DND-41 (cell line): ENCODE measurements at regions not wholly inside any gene's neighbourhood (a gene's known extent, or its start where the extent isn't known, plus 50 kb on each side); places are given as distances from the start of the nearest gene placed in this dataset.

Source experiments
- ATAC-seq: fragments of 200-7000 bp; cut with Tn5 transposase; 3 replicates; pipeline ENCODE4 v1.9.1; 2021; ENCODE audit warnings: low read depth; ENCODE audit not compliant: insufficient read depth
- DNase-seq: peaks from one replicate; pipeline ENCODE4 v3.0.0-alpha.2; 2020
- H2AFZ ChIP-seq: 2 replicates; pipeline ENCODE4 v1.6.0; 2012; ENCODE audit warnings: low read depth, low read length
- H3K27ac ChIP-seq: 2 replicates; pipeline ENCODE4 v1.5.1; 2012; ENCODE audit warnings: low read length, inconsistent platforms
- H3K27me3 ChIP-seq: fragments of 200-600 bp; sonication (generic); 2 replicates; pipeline ENCODE4 v1.6.0; 2012; ENCODE audit warnings: low read length, mild to moderate bottlenecking, inconsistent platforms; ENCODE audit not compliant: insufficient read depth, poor library complexity
- H3K36me3 ChIP-seq: 2 replicates; pipeline ENCODE4 v1.5.1; 2012; ENCODE audit warnings: low read length, inconsistent platforms; ENCODE audit not compliant: insufficient read depth
- H3K4me1 ChIP-seq: 2 replicates; pipeline ENCODE4 v1.5.1; 2012; ENCODE audit warnings: mild to moderate bottlenecking, low read length; ENCODE audit not compliant: insufficient read depth
- H3K4me2 ChIP-seq: 2 replicates; pipeline ENCODE4 v1.6.0; 2012; ENCODE audit warnings: mild to moderate bottlenecking, moderate library complexity, low read length, inconsistent platforms; ENCODE audit not compliant: insufficient read depth
- H3K4me3 ChIP-seq, 2 experiments: fragments of 200-600 bp in 1 of 2; shearing (Covaris generic) in 1 of 2; 2 replicates each; pipeline ENCODE4 v1.5.1; 2012 to 2016; ENCODE audit warnings: inconsistent platforms in 2 of 2, low read length in 2 of 2, mild to moderate bottlenecking in 2 of 2, low read depth in 1 of 2, moderate library complexity in 1 of 2
- H3K79me2 ChIP-seq: 2 replicates; pipeline ENCODE4 v1.6.0; 2012; ENCODE audit warnings: low read length, inconsistent platforms; ENCODE audit not compliant: insufficient read depth
- H3K9ac ChIP-seq: 2 replicates; pipeline ENCODE4 v1.6.0; 2012; ENCODE audit warnings: low read depth, mild to moderate bottlenecking, inconsistent platforms, low read length, moderate library complexity
- H3K9me3 ChIP-seq: 2 replicates; pipeline ENCODE4 v1.5.1; 2012; ENCODE audit warnings: low read length, moderate library complexity, mild to moderate bottlenecking, inconsistent platforms; ENCODE audit not compliant: insufficient read depth, severe bottlenecking
- H4K20me1 ChIP-seq: 2 replicates; pipeline ENCODE4 v1.6.0; 2012; ENCODE audit warnings: low read length; ENCODE audit not compliant: insufficient read depth
- CTCF ChIP-seq: IDR thresholded peaks from 2 replicates; pipeline ENCODE4 v1.5.1; 2012; ENCODE audit warnings: borderline replicate concordance, low read length, moderate library complexity, mild to moderate bottlenecking; ENCODE audit not compliant: poor library complexity, severe bottlenecking; ENCODE audit errors: extremely low read depth
- EZH2 ChIP-seq: IDR thresholded peaks from 3 replicates; pipeline ENCODE4 v1.6.1; 2012; ENCODE audit warnings: borderline replicate concordance, low read depth, mild to moderate bottlenecking, moderate library complexity, low read length, inconsistent platforms; ENCODE audit not compliant: severe bottlenecking

DNA sequence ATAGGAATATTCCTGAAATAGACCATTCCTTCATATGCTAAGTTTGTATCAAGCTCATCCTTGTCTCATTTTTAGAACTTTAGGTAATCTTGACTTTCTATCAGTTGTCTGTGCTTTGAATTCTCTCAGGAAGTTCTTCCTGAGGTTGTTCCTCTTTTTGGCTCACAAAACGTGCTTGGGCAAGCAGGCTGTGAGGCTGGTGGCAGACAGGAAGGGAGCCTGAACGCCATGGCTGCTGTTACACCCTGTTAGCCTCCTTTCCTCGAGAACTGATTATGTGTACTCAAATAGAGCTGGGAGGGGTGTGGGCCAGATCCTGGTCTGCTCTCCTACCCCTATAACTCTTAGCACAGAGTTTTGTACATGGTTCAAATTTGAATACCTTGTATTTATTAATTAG lies 136.4 kb upstream of the CELF4 start:
- Histone ChIP-seq H4K20me1 (no peaks in the 10 kb centered on the region), H3K9ac (no peak overlapping the region), H3K4me2 (no peak overlapping the region), H3K9me3 (no peaks in the 10 kb centered on the region), H3K27me3 (no peaks in the 10 kb centered on the region), H3K79me2 (no peaks in the 10 kb centered on the region), H3K4me1 (no peaks in the 10 kb centered on the region), H3K36me3 (no peaks in the 10 kb centered on the region), H3K27ac (no peak overlapping the region), H3K4me3 (no peak overlapping the region), H2AFZ (no peak overlapping the region)
- ATAC-seq (no peak), DNase-seq (no peak)
- no peak for TF ChIP-seq CTCF
- TF ChIP-seq EZH2, result no peak

GRCh38 chr18:37698508-37699040 lies 133.0 kb upstream of the CELF4 start:
- TF ChIP-seq CTCF, result no peak
- no peak for TF ChIP-seq EZH2
- no peak overlapping the region for H3K27ac ChIP-seq
- no peaks in the 10 kb centered on the region for H3K36me3 ChIP-seq
- H3K4me2 ChIP-seq, result no peak overlapping the region
- H3K27me3 ChIP-seq, result no peaks in the 10 kb centered on the region
- no peaks in the 10 kb centered on the region for H3K79me2 ChIP-seq
- ATAC-seq (no peak), DNase-seq (no peak)
- H3K4me3 ChIP-seq, result no peak overlapping the region
- H3K9ac ChIP-seq, result no peak overlapping the region
- H4K20me1 ChIP-seq, result no peaks in the 10 kb centered on the region
- no peaks in the 10 kb centered on the region for H3K9me3 ChIP-seq
- no peak overlapping the region for H2AFZ ChIP-seq
- H3K4me1 ChIP-seq, result no peaks in the 10 kb centered on the region

GRCh38 chr18:37694516-37694915 lies 128.9 kb upstream of the CELF4 start:
- no peak overlapping the region for H3K27ac ChIP-seq
- no peaks in the 10 kb centered on the region for H4K20me1 ChIP-seq
- no peak overlapping the region for H3K4me3 ChIP-seq
- no peaks in the 10 kb centered on the region for H3K79me2 ChIP-seq
- no peaks in the 10 kb centered on the region for H3K27me3 ChIP-seq
- no peak overlapping the region for H2AFZ ChIP-seq
- DNase-seq (no peak), ATAC-seq (no peak)
- no peaks in the 10 kb centered on the region for H3K9me3 ChIP-seq
- H3K4me1 ChIP-seq, result no peaks in the 10 kb centered on the region
- no peak overlapping the region for H3K4me2 ChIP-seq
- H3K36me3 ChIP-seq, result no peaks in the 10 kb centered on the region
- no peak overlapping the region for H3K9ac ChIP-seq
- no peak for TF ChIP-seq CTCF
- no peak for TF ChIP-seq EZH2

DNA sequence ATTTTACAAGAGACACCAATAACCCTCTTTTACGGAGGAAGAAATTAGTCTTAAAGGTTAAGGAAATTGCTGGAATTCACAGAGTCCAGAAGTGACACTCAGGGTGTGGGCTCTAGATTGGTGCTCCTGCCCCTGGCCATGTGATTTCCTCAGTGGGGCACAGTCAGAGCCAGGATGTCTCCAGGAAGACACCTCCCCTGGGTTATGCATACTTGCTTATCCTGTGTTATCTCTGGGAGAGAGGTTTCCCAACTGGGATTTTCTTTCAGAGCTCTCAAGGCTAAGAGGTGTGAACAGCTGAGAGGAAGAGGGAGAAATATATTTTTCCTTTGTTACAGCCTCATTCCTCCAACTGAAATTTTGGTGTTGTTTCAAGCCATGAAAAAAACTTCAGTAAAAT lies 125.6 kb upstream of the CELF4 start:
- TF ChIP-seq EZH2 (no peak), CTCF (no peak)
- no peak overlapping the region for H3K4me2 ChIP-seq

More for the DNA sequence above, 125.6 kb upstream of the CELF4 start:
- DNase-seq (no peak), ATAC-seq (no peak)
- no peak overlapping the region for H3K27ac ChIP-seq
- no peak overlapping the region for H3K9ac ChIP-seq
- H3K4me3 ChIP-seq, result no peak overlapping the region
- H2AFZ ChIP-seq, result no peak overlapping the region
- H3K9me3 ChIP-seq, result no peaks in the 10 kb centered on the region
- no peaks in the 10 kb centered on the region for H4K20me1 ChIP-seq
- H3K36me3 ChIP-seq, result no peaks in the 10 kb centered on the region
- H3K27me3 ChIP-seq, result no peaks in the 10 kb centered on the region
- no peaks in the 10 kb centered on the region for H3K79me2 ChIP-seq
- no peaks in the 10 kb centered on the region for H3K4me1 ChIP-seq
